ENCODE measurements at regions not wholly inside any gene's neighbourhood (a gene's known extent, or its start where the extent isn't known, plus 50 kb on each side); places are given as distances from the start of the nearest gene placed in this dataset.

- Histone ChIP-seq H3K36me3 (ENCODE audit: control insufficient read depth in 3 of 3, insufficient read depth in 3 of 3, low read length in 3 of 3) (no peaks in the 10 kb centered on the region), H3K4me3 (ENCODE audit: low read length in 3 of 3) (no peak overlapping the region), H3K4me1 (ENCODE audit: control insufficient read depth in 3 of 3, insufficient read depth in 3 of 3, low read length in 3 of 3) (peaks cover 0 to 3% (median 0%) of the 10 kb centered on the region in 3 donors), H3K9ac (ENCODE audit: low read depth in 1 of 3, low read length in 3 of 3) (no peak overlapping the region), H3K27me3 (ENCODE audit: control insufficient read depth in 3 of 3, insufficient read depth in 3 of 3, low read length in 3 of 3) (peaks cover 3 to 5% (median 4%) of the 10 kb centered on the region in 3 donors), H3K9me3 (ENCODE audit: control insufficient read depth in 3 of 3, low read length in 3 of 3) (no peaks in the 10 kb centered on the region), H3K27ac (ENCODE audit: low read depth, low read length) (no peak overlapping the region)
These were observed 465.8 kb downstream of the ICE1 start for GRCh38 chr5:5888284-5888683.

- Histone ChIP-seq H3K4me1 (ENCODE audit: control insufficient read depth in 3 of 3, insufficient read depth in 3 of 3, low read length in 3 of 3) (peaks cover 0 to 3% (median 0%) of the 10 kb centered on the region in 3 donors), H3K9ac (ENCODE audit: low read depth in 1 of 3, low read length in 3 of 3) (no peak overlapping the region), H3K27me3 (ENCODE audit: control insufficient read depth in 3 of 3, insufficient read depth in 3 of 3, low read length in 3 of 3) (peaks cover 3 to 4% (median 3%) of the 10 kb centered on the region in 3 donors), H3K36me3 (ENCODE audit: control insufficient read depth in 3 of 3, insufficient read depth in 3 of 3, low read length in 3 of 3) (no peaks in the 10 kb centered on the region), H3K27ac (ENCODE audit: low read depth, low read length) (no peak overlapping the region), H3K9me3 (ENCODE audit: control insufficient read depth in 3 of 3, low read length in 3 of 3) (no peaks in the 10 kb centered on the region), H3K4me3 (ENCODE audit: low read length in 3 of 3) (no peak overlapping the region)
These were observed 465.4 kb downstream of the ICE1 start for GRCh38 chr5:5887833-5888232.

GRCh38 chr5:5886812-5887486, 464.5 kb downstream of the ICE1 start:
- H3K9me3 ChIP-seq (ENCODE audit: control insufficient read depth in 3 of 3, low read length in 3 of 3): no peaks in the 10 kb centered on the region
- H3K4me1 ChIP-seq (ENCODE audit: control insufficient read depth in 3 of 3, insufficient read depth in 3 of 3, low read length in 3 of 3): peaks cover 0 to 3% (median 0%) of the 10 kb centered on the region in 3 donors
- H3K9ac ChIP-seq (ENCODE audit: low read depth in 1 of 3, low read length in 3 of 3): no peak overlapping the region
- no peak overlapping the region for H3K4me3 ChIP-seq (ENCODE audit: low read length in 3 of 3)
- H3K27ac ChIP-seq (ENCODE audit: low read depth, low read length): no peak overlapping the region
- H3K27me3 ChIP-seq (ENCODE audit: control insufficient read depth in 3 of 3, insufficient read depth in 3 of 3, low read length in 3 of 3): peaks cover 0 to 4% (median 3%) of the 10 kb centered on the region in 3 donors
- H3K36me3 ChIP-seq (ENCODE audit: control insufficient read depth in 3 of 3, insufficient read depth in 3 of 3, low read length in 3 of 3): no peaks in the 10 kb centered on the region

GRCh38 chr5:5886353-5886752, 463.9 kb downstream of the ICE1 start:
- Histone ChIP-seq H3K27me3 (ENCODE audit: control insufficient read depth in 3 of 3, insufficient read depth in 3 of 3, low read length in 3 of 3) (peaks cover 0 to 4% (median 3%) of the 10 kb centered on the region in 3 donors), H3K4me1 (ENCODE audit: control insufficient read depth in 3 of 3, insufficient read depth in 3 of 3, low read length in 3 of 3) (peaks cover 0 to 3% (median 0%) of the 10 kb centered on the region in 3 donors), H3K9me3 (ENCODE audit: control insufficient read depth in 3 of 3, low read length in 3 of 3) (no peaks in the 10 kb centered on the region), H3K9ac (ENCODE audit: low read depth in 1 of 3, low read length in 3 of 3) (no peak overlapping the region), H3K36me3 (ENCODE audit: control insufficient read depth in 3 of 3, insufficient read depth in 3 of 3, low read length in 3 of 3) (no peaks in the 10 kb centered on the region), H3K4me3 (ENCODE audit: low read length in 3 of 3) (no peak overlapping the region), H3K27ac (ENCODE audit: low read depth, low read length) (no peak overlapping the region)

GRCh38 chr5:5885782-5886181, 463.3 kb downstream of the ICE1 start:
- Histone ChIP-seq H3K36me3 (ENCODE audit: control insufficient read depth in 3 of 3, insufficient read depth in 3 of 3, low read length in 3 of 3) (no peaks in the 10 kb centered on the region), H3K27me3 (ENCODE audit: control insufficient read depth in 3 of 3, insufficient read depth in 3 of 3, low read length in 3 of 3) (peaks cover 0 to 4% (median 3%) of the 10 kb centered on the region in 3 donors), H3K27ac (ENCODE audit: low read depth, low read length) (no peak overlapping the region), H3K4me3 (ENCODE audit: low read length in 3 of 3) (no peak overlapping the region), H3K9me3 (ENCODE audit: control insufficient read depth in 3 of 3, low read length in 3 of 3) (no peaks in the 10 kb centered on the region), H3K9ac (ENCODE audit: low read depth in 1 of 3, low read length in 3 of 3) (no peak overlapping the region), H3K4me1 (ENCODE audit: control insufficient read depth in 3 of 3, insufficient read depth in 3 of 3, low read length in 3 of 3) (peaks cover 0 to 3% (median 0%) of the 10 kb centered on the region in 3 donors)

GRCh38 chr5:5884593-5884992, 462.1 kb downstream of the ICE1 start:
- Histone ChIP-seq H3K9me3 (ENCODE audit: control insufficient read depth in 3 of 3, low read length in 3 of 3) (no peaks in the 10 kb centered on the region), H3K9ac (ENCODE audit: low read depth in 1 of 3, low read length in 3 of 3) (no peak overlapping the region), H3K4me3 (ENCODE audit: low read length in 3 of 3) (no peak overlapping the region), H3K27ac (ENCODE audit: low read depth, low read length) (no peak overlapping the region), H3K36me3 (ENCODE audit: control insufficient read depth in 3 of 3, insufficient read depth in 3 of 3, low read length in 3 of 3) (no peaks in the 10 kb centered on the region), H3K27me3 (ENCODE audit: control insufficient read depth in 3 of 3, insufficient read depth in 3 of 3, low read length in 3 of 3) (peaks cover 0 to 9% (median 4%) of the 10 kb centered on the region in 3 donors), H3K4me1 (ENCODE audit: control insufficient read depth in 3 of 3, insufficient read depth in 3 of 3, low read length in 3 of 3) (peaks cover 0 to 3% (median 0%) of the 10 kb centered on the region in 3 donors)

GRCh38 chr5:5883562-5883961, 461.1 kb downstream of the ICE1 start:
- Histone ChIP-seq H3K9me3 (ENCODE audit: control insufficient read depth in 3 of 3, low read length in 3 of 3) (no peaks in the 10 kb centered on the region), H3K4me1 (ENCODE audit: control insufficient read depth in 3 of 3, insufficient read depth in 3 of 3, low read length in 3 of 3) (peaks cover 0 to 3% (median 0%) of the 10 kb centered on the region in 3 donors), H3K9ac (ENCODE audit: low read depth in 1 of 3, low read length in 3 of 3) (no peak overlapping the region), H3K27me3 (ENCODE audit: control insufficient read depth in 3 of 3, insufficient read depth in 3 of 3, low read length in 3 of 3) (peaks cover 0 to 9% (median 4%) of the 10 kb centered on the region in 3 donors), H3K36me3 (ENCODE audit: control insufficient read depth in 3 of 3, insufficient read depth in 3 of 3, low read length in 3 of 3) (no peaks in the 10 kb centered on the region), H3K27ac (ENCODE audit: low read depth, low read length) (no peak overlapping the region), H3K4me3 (ENCODE audit: low read length in 3 of 3) (no peak overlapping the region)

GRCh38 chr5:5883146-5883545, 460.7 kb downstream of the ICE1 start:
- Histone ChIP-seq H3K36me3 (ENCODE audit: control insufficient read depth in 3 of 3, insufficient read depth in 3 of 3, low read length in 3 of 3) (no peaks in the 10 kb centered on the region), H3K9me3 (ENCODE audit: control insufficient read depth in 3 of 3, low read length in 3 of 3) (no peaks in the 10 kb centered on the region), H3K4me1 (ENCODE audit: control insufficient read depth in 3 of 3, insufficient read depth in 3 of 3, low read length in 3 of 3) (peaks cover 0 to 3% (median 0%) of the 10 kb centered on the region in 3 donors), H3K27me3 (ENCODE audit: control insufficient read depth in 3 of 3, insufficient read depth in 3 of 3, low read length in 3 of 3) (peaks cover 2 to 9% (median 4%) of the 10 kb centered on the region in 3 donors), H3K27ac (ENCODE audit: low read depth, low read length) (no peak overlapping the region), H3K9ac (ENCODE audit: low read depth in 1 of 3, low read length in 3 of 3) (no peak overlapping the region), H3K4me3 (ENCODE audit: low read length in 3 of 3) (no peak overlapping the region)

GRCh38 chr5:5882706-5883105, 460.2 kb downstream of the ICE1 start:
- Histone ChIP-seq H3K27me3 (ENCODE audit: control insufficient read depth in 3 of 3, insufficient read depth in 3 of 3, low read length in 3 of 3) (peaks cover 3 to 9% (median 4%) of the 10 kb centered on the region in 3 donors), H3K4me3 (ENCODE audit: low read length in 3 of 3) (no peak overlapping the region), H3K9ac (ENCODE audit: low read depth in 1 of 3, low read length in 3 of 3) (no peak overlapping the region), H3K27ac (ENCODE audit: low read depth, low read length) (no peak overlapping the region), H3K36me3 (ENCODE audit: control insufficient read depth in 3 of 3, insufficient read depth in 3 of 3, low read length in 3 of 3) (no peaks in the 10 kb centered on the region), H3K9me3 (ENCODE audit: control insufficient read depth in 3 of 3, low read length in 3 of 3) (no peaks in the 10 kb centered on the region), H3K4me1 (ENCODE audit: control insufficient read depth in 3 of 3, insufficient read depth in 3 of 3, low read length in 3 of 3) (peaks cover 0 to 3% (median 0%) of the 10 kb centered on the region in 3 donors)

- no peaks in the 10 kb centered on the region for H3K36me3 ChIP-seq (ENCODE audit: control insufficient read depth in 3 of 3, insufficient read depth in 3 of 3, low read length in 3 of 3)
- no peak overlapping the region for H3K27ac ChIP-seq (ENCODE audit: low read depth, low read length)
- no peaks in the 10 kb centered on the region for H3K4me1 ChIP-seq (ENCODE audit: control insufficient read depth in 3 of 3, insufficient read depth in 3 of 3, low read length in 3 of 3)
- H3K9me3 ChIP-seq (ENCODE audit: control insufficient read depth in 3 of 3, low read length in 3 of 3): no peaks in the 10 kb centered on the region
- no peak overlapping the region for H3K9ac ChIP-seq (ENCODE audit: low read depth in 1 of 3, low read length in 3 of 3)
- H3K27me3 ChIP-seq (ENCODE audit: control insufficient read depth in 3 of 3, insufficient read depth in 3 of 3, low read length in 3 of 3): peaks cover 0 to 7% (median 3%) of the 10 kb centered on the region in 3 donors
- H3K4me3 ChIP-seq (ENCODE audit: low read length in 3 of 3): no peak overlapping the region
These were observed 458.8 kb downstream of the ICE1 start for GRCh38 chr5:5881294-5881693.

Data from skeletal muscle tissue (tissue), 3 donors.